Pancreas (tissue), 10 donors: ENCODE measurements at regions not wholly inside any gene's neighbourhood (a gene's known extent, or its start where the extent isn't known, plus 50 kb on each side); places are given as distances from the start of the nearest gene placed in this dataset.

Source experiments
- ATAC-seq, 4 donors: fragments of 200-7000 bp; cut with Tn5 transposase; one replicate each; pipeline versions ENCODE4 v1.8.0 to v1.9.1; 2020; ENCODE audit warnings: mild to moderate bottlenecking in 4 of 4, moderate library complexity in 4 of 4
- DNase-seq, 6 donors: peaks; one replicate each; pipeline ENCODE4 v3.0.0-alpha.2; 2020
- FAIRE-seq: peaks from 2 replicates; lab custom pipeline; 2012; peaks lifted over from hg19 to GRCh38; lab: Jason Lieb, UNC
- H3K27ac ChIP-seq, 4 donors: fragments of 200-600 bp; sonication (generic); 1 replicate in 3 of 4; 2 replicates in 1 of 4; pipeline versions ENCODE4 v1.5.0 to v1.8.0; 2020
- H3K27me3 ChIP-seq, 4 donors: fragments of 200-600 bp; one replicate each; pipeline ENCODE4 v1.8.0; 2021
- H3K36me3 ChIP-seq, 3 donors: fragments of 200-600 bp; sonication (generic) in 1 of 3; one replicate each; pipeline versions ENCODE4 v1.5.0 to v1.8.0; 2020 to 2021
- H3K4me1 ChIP-seq, 3 donors: fragments of 200-600 bp; one replicate each; pipeline ENCODE4 v1.8.0; 2021
- H3K4me3 ChIP-seq, 4 donors: fragments of 200-600 bp; sonication (generic) in 2 of 4; one replicate each; pipeline versions ENCODE4 v1.5.0 to v1.8.0; 2020 to 2021
- H3K9me3 ChIP-seq, 4 donors: fragments of 200-600 bp; one replicate each; pipeline ENCODE4 v1.8.0; 2021
- CTCF ChIP-seq, 4 donors: fragments of 200-600 bp; sonication (generic) in 3 of 4; IDR thresholded peaks; one replicate each; pipeline versions ENCODE4 v1.5.0 to v1.8.0; 2021; ENCODE audit warnings: antibody characterized with exemption in 4 of 4
- WGBS, 2 donors: extraction: QIAGEN DNeasy Blood & Tissue Kit; methylation state at CpG; one replicate each; pipeline ENCODE4 v1.1.7; 2013; 5-methylcytosine and 5-hydroxymethylcytosine counted together
- intact Hi-C, 3 donors: fragments of 100-400 bp; cut with DNase I; formaldehyde crosslinking; loops; one replicate each; pipeline versions ENCODE4 v1.11.1 to v1.14.2; 2022
- donor health status: healthy with polysubstance abuse.
- donor health status: DM: no; HTN: no; CAD: no; lungs with moderate emphysema.
- donor health status: DM: no; HTN: no; CAD: no.
- donor health status: control.
- donor health status: control.
- donor health status: Bipolar disorder and iron deficiency.
- donor health status: DM: yes; HTN: yes; CAD: no.
- donor health status: DM: no; HTN: no; CAD: no.
- donor health status: DM: no; HTN: no; CAD: no.
- donor health status: DM: yes; HTN: yes; CAD: no.

GRCh38 chr20:39571171-39571570, 609.0 kb downstream of the DHX35 start:
- Histone ChIP-seq H3K27me3 (no peaks in the 10 kb centered on the region), H3K4me1 (no peaks in the 10 kb centered on the region), H3K27ac (no peak overlapping the region), H3K4me3 (no peak overlapping the region), H3K9me3 (no peaks in the 10 kb centered on the region), H3K36me3 (no peaks in the 10 kb centered on the region)
- intact Hi-C loops: no loop called here
- WGBS, 2 donors: 48 to 68% methylated on average over 5 of the region's 5 CpGs
- FAIRE-seq: no peak
- no peak for TF ChIP-seq CTCF (IDR thresholded peaks at IDR 0.05)
- DNase-seq: no peak
- ATAC-seq: no peak

GRCh38 chr20:39568109-39568508, 606.0 kb downstream of the DHX35 start:
- WGBS, 2 donors: 84 to 89% methylated on average over 1 of the region's 1 CpG

GRCh38 chr20:39563349-39563748, 601.2 kb downstream of the DHX35 start:
- intact Hi-C loops: no loop called here
- Histone ChIP-seq H3K4me3 (no peak overlapping the region), H3K4me1 (no peaks in the 10 kb centered on the region), H3K27ac (no peak overlapping the region), H3K27me3 (no peaks in the 10 kb centered on the region), H3K9me3 (no peaks in the 10 kb centered on the region), H3K36me3 (no peaks in the 10 kb centered on the region)
- ATAC-seq (no peak), DNase-seq (no peak), FAIRE-seq (no peak)
- WGBS, 2 donors: 48 to 52% methylated on average over 4 of the region's 4 CpGs
- TF ChIP-seq CTCF (IDR thresholded peaks at IDR 0.05): no peak

More at GRCh38 chr20:39568109-39568508, 606.0 kb downstream of the DHX35 start:
- no peak for FAIRE-seq
- Histone ChIP-seq H3K9me3 (no peaks in the 10 kb centered on the region), H3K4me1 (no peaks in the 10 kb centered on the region), H3K4me3 (no peak overlapping the region), H3K27me3 (no peaks in the 10 kb centered on the region), H3K36me3 (no peaks in the 10 kb centered on the region), H3K27ac (no peak overlapping the region)
- TF ChIP-seq CTCF (IDR thresholded peaks at IDR 0.05): no peak
- intact Hi-C loops: no loop called here
- DNase-seq: no peak
- no peak for ATAC-seq

GRCh38 chr20:39554341-39554740, 592.2 kb downstream of the DHX35 start:
- FAIRE-seq: no peak
- WGBS, 2 donors: 62 to 76% methylated on average over 3 of the region's 3 CpGs

More at GRCh38 chr20:39554341-39554740, 592.2 kb downstream of the DHX35 start:
- no peaks in the 10 kb centered on the region for H3K4me1 ChIP-seq
- H3K27ac ChIP-seq: no peak overlapping the region
- H3K27me3 ChIP-seq: no peaks in the 10 kb centered on the region
- no peaks in the 10 kb centered on the region for H3K36me3 ChIP-seq
- H3K4me3 ChIP-seq: no peak overlapping the region
- ATAC-seq: no peak
- no peaks in the 10 kb centered on the region for H3K9me3 ChIP-seq
- TF ChIP-seq CTCF (IDR thresholded peaks at IDR 0.05): no peak
- DNase-seq: no peak
- intact Hi-C loops: no loop called here
